RWPE1 (cell line): ENCODE measurements at regions not wholly inside any gene's neighbourhood (a gene's known extent, or its start where the extent isn't known, plus 50 kb on each side); places are given as distances from the start of the nearest gene placed in this dataset.

Source experiments
- CTCF ChIA-PET: fragments of 350-600 bp; sonication (Branson Sonifier 250); formaldehyde crosslinking; extraction: SDS; loops from one replicate; lab custom pipeline; 2021; lab: Yijun Ruan, JAX
- POLR2A ChIA-PET: fragments of 400-600 bp; formaldehyde crosslinking; extraction: SDS; loops from one replicate; lab custom pipeline; 2020; ENCODE audit warnings: antibody characterized with exemption; ENCODE audit not compliant: low non-redundant PET; lab: Yijun Ruan, JAX
- DNase-seq: peaks from one replicate; pipeline ENCODE4 v3.0.0; 2012; ENCODE audit warnings: low spot score
- H3K27ac ChIP-seq: fragments of 450-650 bp; 2 replicates; pipeline ENCODE4 v1.5.1; 2017
- TF ChIP-seq, protein P1 (sequence below): fragments of 450-650 bp; conservative IDR thresholded peaks from 2 replicates; pipeline ENCODE4 v1.5.1; 2017; ENCODE audit warnings: low read depth, mild to moderate bottlenecking

DNA sequence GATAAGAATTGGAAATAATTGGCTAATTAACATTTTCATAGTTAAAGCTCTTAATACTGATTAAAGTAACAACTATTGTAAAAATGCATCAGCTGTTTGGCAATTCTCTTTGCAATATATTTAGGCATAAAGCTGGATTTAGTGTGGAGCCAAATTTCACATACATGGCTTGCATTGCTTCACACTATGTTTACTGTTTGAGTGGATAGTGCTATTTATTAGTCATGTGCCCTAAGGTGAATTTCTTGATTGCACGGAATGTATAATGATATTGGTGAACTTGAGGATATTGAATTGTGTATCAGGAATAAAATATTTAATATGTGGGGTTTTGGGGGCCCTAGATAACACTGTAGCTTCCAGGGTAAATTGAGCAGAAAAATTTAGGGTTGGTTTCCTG is 100.9 kb downstream of the AASDHPPT start:
- TF ChIP-seq, protein P1, sequence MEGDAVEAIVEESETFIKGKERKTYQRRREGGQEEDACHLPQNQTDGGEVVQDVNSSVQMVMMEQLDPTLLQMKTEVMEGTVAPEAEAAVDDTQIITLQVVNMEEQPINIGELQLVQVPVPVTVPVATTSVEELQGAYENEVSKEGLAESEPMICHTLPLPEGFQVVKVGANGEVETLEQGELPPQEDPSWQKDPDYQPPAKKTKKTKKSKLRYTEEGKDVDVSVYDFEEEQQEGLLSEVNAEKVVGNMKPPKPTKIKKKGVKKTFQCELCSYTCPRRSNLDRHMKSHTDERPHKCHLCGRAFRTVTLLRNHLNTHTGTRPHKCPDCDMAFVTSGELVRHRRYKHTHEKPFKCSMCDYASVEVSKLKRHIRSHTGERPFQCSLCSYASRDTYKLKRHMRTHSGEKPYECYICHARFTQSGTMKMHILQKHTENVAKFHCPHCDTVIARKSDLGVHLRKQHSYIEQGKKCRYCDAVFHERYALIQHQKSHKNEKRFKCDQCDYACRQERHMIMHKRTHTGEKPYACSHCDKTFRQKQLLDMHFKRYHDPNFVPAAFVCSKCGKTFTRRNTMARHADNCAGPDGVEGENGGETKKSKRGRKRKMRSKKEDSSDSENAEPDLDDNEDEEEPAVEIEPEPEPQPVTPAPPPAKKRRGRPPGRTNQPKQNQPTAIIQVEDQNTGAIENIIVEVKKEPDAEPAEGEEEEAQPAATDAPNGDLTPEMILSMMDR, result no peak
- H3K27ac ChIP-seq, result no peak overlapping the region
- no peak for DNase-seq
- CTCF ChIA-PET, result no interaction called here
- POLR2A ChIA-PET, result no interaction called here

DNA sequence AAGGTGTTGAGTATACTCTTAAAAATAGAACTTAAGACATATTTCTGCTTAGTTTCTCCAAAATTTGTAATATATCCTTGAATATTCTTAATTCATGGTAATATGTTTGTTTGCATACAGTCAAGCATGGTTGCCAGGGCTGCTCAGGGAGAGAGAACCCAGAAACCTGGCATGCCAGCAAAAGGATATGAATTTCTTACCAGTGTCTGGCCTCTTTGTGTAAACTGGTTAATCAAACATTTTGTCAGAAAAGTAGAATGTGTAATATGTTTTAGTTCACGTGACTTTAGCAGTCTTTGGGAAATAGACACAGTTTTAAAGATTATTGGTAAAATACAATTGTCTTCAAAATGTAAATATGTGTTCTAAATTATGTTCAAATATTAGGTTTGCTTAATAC is 101.6 kb downstream of the AASDHPPT start:
- CTCF ChIA-PET, result no interaction called here
- POLR2A ChIA-PET, result no interaction called here
- TF ChIP-seq, protein P1, result no peak
- H3K27ac ChIP-seq, result no peak overlapping the region
- DNase-seq, result no peak

DNA sequence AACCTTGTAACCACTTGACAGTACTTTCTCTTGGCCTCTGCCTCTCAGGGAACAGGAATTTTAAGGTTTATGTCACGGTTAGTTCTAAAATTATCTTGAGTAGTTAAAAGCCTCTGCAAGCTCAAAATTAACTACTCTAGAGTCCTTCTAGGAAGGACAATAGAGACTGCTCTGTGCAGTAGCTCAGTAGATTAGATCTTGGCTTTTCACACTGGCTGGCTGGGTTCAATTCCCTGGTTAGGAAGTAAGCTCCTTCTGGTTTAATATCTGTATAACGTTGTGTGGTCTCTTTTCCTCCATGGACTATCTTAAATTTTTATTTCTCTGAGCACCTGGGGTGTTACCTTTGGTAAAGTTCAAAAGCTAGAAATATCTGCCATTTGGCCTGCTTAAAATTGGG is 109.2 kb downstream of the AASDHPPT start:
- TF ChIP-seq, protein P1, result no peak
- POLR2A ChIA-PET, result no interaction called here
- no peak overlapping the region for H3K27ac ChIP-seq
- DNase-seq, result no peak
- CTCF ChIA-PET, result no interaction called here

DNA sequence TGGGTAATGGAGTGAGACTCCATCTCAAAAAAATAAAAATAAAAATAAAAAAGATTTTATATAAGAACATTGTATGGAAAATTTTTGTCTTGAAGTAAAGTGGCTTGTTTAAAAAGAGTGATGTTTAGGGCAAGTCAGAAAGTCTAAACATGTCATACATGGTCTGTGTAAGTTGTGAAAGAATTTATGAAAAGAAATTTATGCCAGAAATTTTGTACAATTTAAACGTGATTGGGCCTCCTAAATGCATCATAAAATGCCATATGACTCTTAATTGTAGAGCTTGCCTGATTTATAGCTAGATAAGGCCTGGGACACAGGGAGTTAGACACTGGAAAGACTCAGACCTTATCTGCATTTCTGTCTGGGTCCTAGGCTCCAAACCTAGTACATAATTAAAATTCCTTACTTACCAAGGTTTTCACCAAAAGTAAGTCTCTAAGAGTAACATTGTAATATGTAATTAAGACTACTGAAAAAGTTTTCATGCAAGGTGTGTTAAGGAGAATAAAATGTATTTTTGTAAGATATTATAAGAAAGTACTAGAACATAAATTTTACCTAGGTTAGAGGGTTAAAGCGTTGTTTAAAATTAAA is 110.5 kb downstream of the AASDHPPT start:
- ChIA-PET CTCF (interaction anchor here (0.6 kb wide), 1 partner anchor 22 kb away, joined by 6 read pairs; no protein-coding TSS in a partner anchor), POLR2A (no interaction called here)
- H3K27ac ChIP-seq, result no peak overlapping the region
- no peak for DNase-seq
- TF ChIP-seq, protein P1, result no peak

DNA sequence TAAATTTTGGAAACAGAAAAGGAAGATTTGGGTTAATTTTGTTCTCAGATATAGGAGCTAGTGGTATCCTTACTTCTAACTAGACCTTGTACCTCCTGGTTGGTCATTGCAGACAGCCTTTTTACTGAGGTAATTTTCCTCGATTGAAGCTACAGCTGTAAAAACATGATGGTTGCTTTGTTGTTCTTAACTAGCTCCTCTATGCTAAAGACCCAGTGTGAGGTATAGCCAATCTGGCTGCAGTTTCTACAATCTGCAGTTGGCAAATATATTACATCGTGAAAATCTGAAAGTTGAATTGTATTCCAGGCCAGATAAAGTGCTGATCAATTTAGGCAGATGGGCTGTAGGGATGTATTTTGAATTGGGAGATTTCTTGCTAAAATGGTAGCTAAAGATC is 116.5 kb downstream of the AASDHPPT start:
- no peak overlapping the region for H3K27ac ChIP-seq
- ChIA-PET POLR2A (no interaction called here), CTCF (interaction anchor here (0.6 to 0.7 kb wide), 2 partner anchors 9 to 365 kb away, joined by 3 read pairs; no protein-coding TSS in a partner anchor)
- no peak for DNase-seq
- TF ChIP-seq, protein P1, result no peak

DNA sequence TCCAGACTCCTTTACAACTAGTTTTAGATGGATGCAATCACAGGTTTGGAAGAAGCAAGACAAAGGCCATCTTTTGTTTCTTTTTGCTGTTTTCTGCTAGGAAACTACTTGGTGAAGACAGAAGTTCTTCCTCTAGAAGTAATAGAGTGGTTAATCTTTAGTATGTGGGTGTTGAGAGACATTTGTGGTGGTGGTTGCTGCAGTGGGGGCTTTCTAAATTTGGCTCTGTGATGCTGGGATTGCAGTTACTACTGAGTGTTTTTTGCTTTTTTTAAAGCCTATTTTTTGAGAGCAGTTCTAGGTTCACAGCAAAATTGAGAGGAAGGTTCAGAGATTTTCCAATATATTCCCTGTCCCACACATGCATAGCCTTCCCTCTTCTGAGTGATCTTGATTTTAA is 120.0 kb downstream of the AASDHPPT start:
- H3K27ac ChIP-seq, result no peak overlapping the region
- POLR2A ChIA-PET, result no interaction called here
- CTCF ChIA-PET, result no interaction called here
- DNase-seq, result no peak
- TF ChIP-seq, protein P1, result no peak
